ENCODE measurements at regions not wholly inside any gene's neighbourhood (a gene's known extent, or its start where the extent isn't known, plus 50 kb on each side); places are given as distances from the start of the nearest gene placed in this dataset.

- no peak overlapping the region for H3K4me3 ChIP-seq (ENCODE audit: low read length)
- TF ChIP-seq CTCF (conservative IDR thresholded peaks at IDR 0.05; ENCODE audit: low read length), result no peak
- DNase-seq (ENCODE audit: low read depth), result no peak
Observed at GRCh38 chr1:221012120-221012519, 132.9 kb downstream of the HLX start.

DNA sequence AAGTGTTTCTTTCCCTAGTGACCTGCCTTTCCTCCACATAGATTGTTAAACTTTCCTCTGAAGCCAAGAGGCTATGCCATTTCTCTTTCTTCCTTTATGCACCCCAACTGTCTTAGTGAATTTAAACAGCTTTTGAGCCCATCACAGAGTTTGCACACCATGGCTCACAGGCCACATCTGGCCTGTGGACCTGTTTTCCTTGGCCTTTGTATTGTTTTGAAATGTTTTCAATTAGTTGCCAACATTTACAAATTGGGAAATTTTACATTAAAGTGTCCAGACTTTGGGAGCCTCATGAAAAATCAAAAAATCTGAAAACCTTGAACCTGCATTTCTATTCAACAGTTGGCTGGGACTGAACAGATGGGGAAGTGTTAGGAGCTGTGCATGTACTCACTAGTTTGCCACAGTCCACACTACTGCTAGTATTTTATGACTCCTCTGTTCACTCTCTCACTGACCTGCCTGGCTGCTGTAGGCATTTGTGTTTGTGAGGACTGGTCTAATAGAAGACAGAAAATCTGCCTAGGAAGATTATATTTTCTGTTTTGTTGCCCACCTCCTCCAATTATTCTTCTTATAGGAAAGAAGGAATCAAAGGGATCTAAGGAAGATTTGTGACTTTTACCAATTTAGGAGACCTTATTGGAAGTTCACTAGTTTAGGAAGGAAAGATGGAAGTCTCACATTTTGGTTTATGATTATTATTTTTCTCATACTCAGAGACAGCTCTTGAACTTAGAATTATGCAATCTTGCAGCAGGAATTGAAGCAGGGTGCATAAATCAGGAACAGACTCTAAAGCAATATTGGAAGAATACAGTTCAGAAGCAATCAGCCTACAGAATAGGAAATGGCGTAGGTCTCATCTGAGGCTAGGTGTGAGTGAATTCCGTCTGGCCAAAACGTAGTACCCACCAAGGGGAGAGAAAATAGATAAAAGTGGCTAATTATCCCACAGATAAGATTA lies 134.7 kb downstream of the HLX start:
- TF ChIP-seq CTCF (conservative IDR thresholded peaks at IDR 0.05; ENCODE audit: low read length), result no peak
- no peak overlapping the region for H3K4me3 ChIP-seq (ENCODE audit: low read length)
- peak; percentile 34 for DNase-seq (ENCODE audit: low read depth)

- no peak for TF ChIP-seq CTCF (conservative IDR thresholded peaks at IDR 0.05; ENCODE audit: low read length)
- H3K4me3 ChIP-seq (ENCODE audit: low read length), result no peak overlapping the region
- no peak for DNase-seq (ENCODE audit: low read depth)
Observed at GRCh38 chr1:221015159-221015790, 136.0 kb downstream of the HLX start.

DNA sequence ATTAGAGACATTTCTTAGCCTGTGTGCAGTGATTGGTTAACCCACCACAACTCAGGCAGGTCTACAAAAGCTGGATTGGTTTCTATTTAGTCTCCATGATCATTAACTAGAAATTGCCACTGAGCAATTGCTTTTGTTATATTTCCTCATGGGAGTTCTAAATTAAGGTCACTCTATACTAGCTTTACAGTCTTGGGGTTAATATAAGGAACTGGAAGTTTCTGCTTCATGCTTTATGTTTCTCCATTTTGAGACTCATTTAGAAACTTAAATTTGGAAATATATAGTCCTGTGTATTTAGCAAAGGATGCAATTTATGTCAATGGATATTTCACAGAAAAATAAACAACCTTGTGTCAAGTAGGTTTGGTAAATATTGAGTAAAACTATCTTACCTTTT lies 137.5 kb downstream of the HLX start:
- TF ChIP-seq CTCF (conservative IDR thresholded peaks at IDR 0.05; ENCODE audit: low read length), result no peak
- DNase-seq (ENCODE audit: low read depth), result no peak
- no peak overlapping the region for H3K4me3 ChIP-seq (ENCODE audit: low read length)

- no peak for DNase-seq (ENCODE audit: low read depth)
- no peak overlapping the region for H3K4me3 ChIP-seq (ENCODE audit: low read length)
- no peak for TF ChIP-seq CTCF (conservative IDR thresholded peaks at IDR 0.05; ENCODE audit: low read length)
Observed at GRCh38 chr1:221018414-221018813, 139.2 kb downstream of the HLX start.

DNA sequence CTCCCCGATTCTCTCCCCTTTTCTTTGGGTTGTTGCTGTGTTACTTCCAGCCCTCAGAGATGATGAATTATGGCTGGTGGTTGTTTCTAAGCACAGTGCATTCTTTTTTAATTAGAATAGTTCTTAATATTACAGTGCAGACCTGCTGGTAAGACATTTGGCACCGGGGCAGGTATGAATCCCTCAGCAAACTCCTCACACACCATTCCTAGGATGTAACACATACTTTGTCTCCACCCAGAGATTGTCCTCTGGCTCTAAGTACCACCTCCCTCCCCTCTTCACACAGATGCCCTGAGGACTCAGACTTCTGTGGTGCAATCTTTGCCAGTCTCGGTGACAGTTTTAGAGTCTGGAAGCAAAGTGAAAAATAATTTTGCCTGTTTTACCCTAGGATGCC lies 143.1 kb downstream of the HLX start:
- no peak overlapping the region for H3K4me3 ChIP-seq (ENCODE audit: low read length)
- no peak for TF ChIP-seq CTCF (conservative IDR thresholded peaks at IDR 0.05; ENCODE audit: low read length)
- peak; percentile 82 for DNase-seq (ENCODE audit: low read depth)

GRCh38 chr1:221023482-221023881 lies 144.2 kb downstream of the HLX start:
- TF ChIP-seq CTCF (conservative IDR thresholded peaks at IDR 0.05; ENCODE audit: low read length), result no peak
- no peak for DNase-seq (ENCODE audit: low read depth)
- H3K4me3 ChIP-seq (ENCODE audit: low read length), result no peak overlapping the region

All from AG10803 (cell line).